Liver (tissue), 3 donors: ENCODE measurements at regions not wholly inside any gene's neighbourhood (a gene's known extent, or its start where the extent isn't known, plus 50 kb on each side); places are given as distances from the start of the nearest gene placed in this dataset.

Experiments
- CTCF ChIP-seq: fragments of 150-350 bp; IDR thresholded peaks from 2 replicates; pipeline ENCODE4 v1.5.1; 2017; ENCODE audit warnings: improper control_type of control experiment, low read depth, low read length; ENCODE audit not compliant: missing input control
- RAD21 ChIP-seq, 2 donors: IDR thresholded peaks; 2 replicates each; pipeline ENCODE4 v1.6.1; 2016; ENCODE audit warnings: antibody characterized with exemption in 2 of 2, mild to moderate bottlenecking in 2 of 2
- RXRA ChIP-seq, 2 donors: IDR thresholded peaks; 2 replicates each; pipeline ENCODE4 v1.6.1; 2017 to 2018; ENCODE audit warnings: antibody characterized with exemption in 2 of 2, mild to moderate bottlenecking in 1 of 2
- SP1 ChIP-seq: IDR thresholded peaks from 2 replicates; pipeline ENCODE4 v1.6.1; 2018; ENCODE audit warnings: antibody characterized with exemption, mild to moderate bottlenecking
- YY1 ChIP-seq: IDR thresholded peaks from 2 replicates; pipeline ENCODE4 v1.6.1; 2016; ENCODE audit warnings: antibody characterized with exemption, mild to moderate bottlenecking
- TF ChIP-seq, protein P1 (sequence below): IDR thresholded peaks from 2 replicates; pipeline ENCODE4 v1.6.1; 2016; ENCODE audit warnings: antibody characterized with exemption
- TF ChIP-seq, protein P2 (sequence below): IDR thresholded peaks from 2 replicates; pipeline ENCODE4 v1.6.1; 2016; ENCODE audit warnings: antibody characterized with exemption
- TF ChIP-seq, protein P3 (sequence below): IDR thresholded peaks from 2 replicates; pipeline ENCODE4 v1.6.1; 2016; ENCODE audit warnings: antibody characterized with exemption, mild to moderate bottlenecking
- donor health status: healthy.
- donor health status: healthy.

- TF ChIP-seq CTCF (no peak), RXRA (IDR thresholded peaks at IDR 0.05) (no peak), YY1 (no peak), SP1 (no peak), RAD21 (IDR thresholded peaks at IDR 0.05) (no peak)
- TF ChIP-seq, protein P1, sequence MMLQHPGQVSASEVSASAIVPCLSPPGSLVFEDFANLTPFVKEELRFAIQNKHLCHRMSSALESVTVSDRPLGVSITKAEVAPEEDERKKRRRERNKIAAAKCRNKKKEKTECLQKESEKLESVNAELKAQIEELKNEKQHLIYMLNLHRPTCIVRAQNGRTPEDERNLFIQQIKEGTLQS, result no peak
- TF ChIP-seq, protein P2, sequence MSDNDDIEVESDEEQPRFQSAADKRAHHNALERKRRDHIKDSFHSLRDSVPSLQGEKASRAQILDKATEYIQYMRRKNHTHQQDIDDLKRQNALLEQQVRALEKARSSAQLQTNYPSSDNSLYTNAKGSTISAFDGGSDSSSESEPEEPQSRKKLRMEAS, result no peak
- TF ChIP-seq, protein P3, sequence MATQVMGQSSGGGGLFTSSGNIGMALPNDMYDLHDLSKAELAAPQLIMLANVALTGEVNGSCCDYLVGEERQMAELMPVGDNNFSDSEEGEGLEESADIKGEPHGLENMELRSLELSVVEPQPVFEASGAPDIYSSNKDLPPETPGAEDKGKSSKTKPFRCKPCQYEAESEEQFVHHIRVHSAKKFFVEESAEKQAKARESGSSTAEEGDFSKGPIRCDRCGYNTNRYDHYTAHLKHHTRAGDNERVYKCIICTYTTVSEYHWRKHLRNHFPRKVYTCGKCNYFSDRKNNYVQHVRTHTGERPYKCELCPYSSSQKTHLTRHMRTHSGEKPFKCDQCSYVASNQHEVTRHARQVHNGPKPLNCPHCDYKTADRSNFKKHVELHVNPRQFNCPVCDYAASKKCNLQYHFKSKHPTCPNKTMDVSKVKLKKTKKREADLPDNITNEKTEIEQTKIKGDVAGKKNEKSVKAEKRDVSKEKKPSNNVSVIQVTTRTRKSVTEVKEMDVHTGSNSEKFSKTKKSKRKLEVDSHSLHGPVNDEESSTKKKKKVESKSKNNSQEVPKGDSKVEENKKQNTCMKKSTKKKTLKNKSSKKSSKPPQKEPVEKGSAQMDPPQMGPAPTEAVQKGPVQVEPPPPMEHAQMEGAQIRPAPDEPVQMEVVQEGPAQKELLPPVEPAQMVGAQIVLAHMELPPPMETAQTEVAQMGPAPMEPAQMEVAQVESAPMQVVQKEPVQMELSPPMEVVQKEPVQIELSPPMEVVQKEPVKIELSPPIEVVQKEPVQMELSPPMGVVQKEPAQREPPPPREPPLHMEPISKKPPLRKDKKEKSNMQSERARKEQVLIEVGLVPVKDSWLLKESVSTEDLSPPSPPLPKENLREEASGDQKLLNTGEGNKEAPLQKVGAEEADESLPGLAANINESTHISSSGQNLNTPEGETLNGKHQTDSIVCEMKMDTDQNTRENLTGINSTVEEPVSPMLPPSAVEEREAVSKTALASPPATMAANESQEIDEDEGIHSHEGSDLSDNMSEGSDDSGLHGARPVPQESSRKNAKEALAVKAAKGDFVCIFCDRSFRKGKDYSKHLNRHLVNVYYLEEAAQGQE, result no peak
Measured at GRCh38 chr7:57399251-57399940, 50.6 kb upstream of the ZNF716 start.
